ENCODE measurements at regions not wholly inside any gene's neighbourhood (a gene's known extent, or its start where the extent isn't known, plus 50 kb on each side); places are given as distances from the start of the nearest gene placed in this dataset.

DNA sequence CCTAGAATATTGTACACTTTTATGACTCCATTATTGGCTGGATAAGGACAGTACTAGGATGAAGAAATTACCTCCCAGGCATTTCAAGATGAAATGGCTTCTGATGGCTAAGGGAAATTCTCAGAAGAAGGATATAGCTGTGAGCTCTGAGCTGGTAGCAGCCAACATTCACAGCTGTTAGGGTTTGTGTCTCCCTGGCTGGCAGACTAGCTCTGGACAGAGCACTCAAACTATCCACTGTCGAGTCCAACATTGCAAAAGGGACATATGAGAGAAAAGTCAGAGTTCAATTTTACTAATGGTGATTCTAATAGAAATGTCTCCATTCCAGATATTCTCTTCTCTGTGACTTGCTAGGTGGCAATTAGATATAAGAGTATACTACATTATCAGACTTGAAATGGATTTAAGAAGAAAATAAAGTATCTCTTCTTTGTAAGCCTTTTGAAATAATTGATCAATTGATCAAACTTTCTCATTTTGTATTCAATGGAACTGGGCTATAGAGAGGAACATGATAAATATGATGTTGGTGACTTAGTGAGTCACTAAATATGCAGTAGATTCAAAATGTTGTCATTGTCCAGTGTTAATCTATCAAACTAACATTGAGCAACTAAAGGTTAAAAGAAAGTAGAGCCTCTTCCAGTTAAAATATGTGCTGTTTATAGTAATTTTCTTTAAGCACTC lies 1920.3 kb downstream of the SUCLG1 start:
- DNase-seq, result no peak

DNA sequence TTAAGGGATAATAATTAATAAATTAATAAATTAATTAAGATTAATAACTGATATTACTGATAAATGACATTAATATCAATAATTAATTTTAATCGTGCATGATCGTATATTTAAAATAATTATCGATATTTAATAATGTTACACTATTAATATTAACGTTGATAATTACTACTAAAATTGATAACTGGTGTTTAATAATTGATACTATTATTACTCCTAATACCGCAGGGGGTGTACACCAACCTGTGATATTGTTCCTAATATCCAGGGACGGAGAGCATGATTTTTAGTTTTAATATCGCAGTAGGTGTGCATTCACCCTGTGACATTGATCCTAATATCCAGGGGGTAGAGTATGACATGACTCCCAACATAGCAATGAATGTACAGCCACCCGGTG lies 1930.8 kb downstream of the SUCLG1 start:
- no peak for DNase-seq

DNA sequence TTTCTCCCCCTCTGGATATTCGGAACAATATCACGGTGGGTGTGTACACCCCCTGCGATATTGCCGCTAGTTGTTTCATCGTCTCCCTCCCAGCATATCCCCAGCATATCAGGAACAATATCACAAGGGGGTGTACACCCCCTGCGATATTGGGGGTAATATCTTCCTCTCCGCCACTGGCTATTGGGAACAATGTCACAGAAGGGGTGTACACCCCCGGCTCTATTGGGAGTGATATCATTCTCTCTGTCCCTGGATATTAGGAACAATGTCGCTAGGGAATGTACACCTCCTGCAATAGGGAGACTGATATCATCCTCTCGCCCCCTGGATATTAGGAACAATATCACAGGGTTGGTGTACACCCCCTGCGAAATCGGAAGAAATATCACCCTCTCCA lies 1932.0 kb downstream of the SUCLG1 start:
- DNase-seq, result no peak

DNA sequence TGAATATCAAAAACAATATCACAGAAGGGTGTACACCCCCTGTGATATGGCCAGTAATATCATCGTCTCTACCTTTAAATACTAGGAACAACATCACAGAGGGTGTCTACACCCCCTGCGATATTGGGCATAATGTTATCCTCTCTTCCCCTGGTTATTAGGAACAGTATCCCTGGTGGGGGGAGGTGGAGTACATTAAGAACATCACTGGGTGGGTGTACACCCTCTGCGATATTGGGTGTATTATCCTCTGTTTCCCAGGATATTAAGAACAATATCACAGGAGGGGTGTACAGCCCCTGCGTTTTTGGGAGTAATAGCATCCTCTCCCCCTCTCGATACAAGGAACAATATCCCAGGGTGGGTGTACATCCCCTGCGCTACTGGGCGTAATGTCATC lies 1932.8 kb downstream of the SUCLG1 start:
- no peak for DNase-seq

DNA sequence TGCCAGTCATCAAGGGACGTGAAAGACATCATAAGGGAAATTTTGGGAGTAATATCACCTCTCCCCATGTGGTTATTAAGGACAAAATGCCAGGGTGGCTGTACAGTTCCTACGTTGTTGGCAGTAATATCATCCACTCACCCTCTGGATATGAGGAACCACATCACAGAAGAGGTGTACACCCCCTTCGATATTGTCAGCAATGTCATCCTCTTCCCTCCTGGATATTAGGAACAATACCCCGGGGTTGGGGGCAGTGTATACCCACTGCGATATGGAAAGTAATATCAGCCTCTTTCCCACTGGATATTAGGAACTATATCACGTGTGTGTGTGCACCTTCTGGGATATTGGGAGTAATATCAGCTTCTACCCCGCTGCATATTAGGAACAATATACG lies 1933.3 kb downstream of the SUCLG1 start:
- DNase-seq, result no peak

DNA sequence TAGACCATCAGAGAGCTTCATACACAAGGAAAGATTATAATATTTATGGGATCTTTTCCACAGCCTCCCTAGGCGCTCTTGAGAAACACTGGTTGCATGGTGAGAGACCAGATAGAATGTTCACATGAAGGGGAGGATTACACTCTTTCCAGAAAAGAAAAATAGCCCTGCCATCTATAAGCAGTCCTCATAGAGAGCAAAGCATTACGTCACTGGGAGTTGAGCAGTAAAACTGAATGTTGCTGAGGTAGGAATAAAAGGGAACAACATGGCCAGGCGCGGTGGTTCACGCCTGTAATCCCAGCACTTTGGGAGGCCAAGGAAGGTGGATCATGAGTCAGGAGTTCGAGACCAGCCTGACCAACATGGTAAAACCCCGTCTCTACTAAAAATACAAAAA lies 1934.3 kb downstream of the SUCLG1 start:
- no peak for DNase-seq

DNA sequence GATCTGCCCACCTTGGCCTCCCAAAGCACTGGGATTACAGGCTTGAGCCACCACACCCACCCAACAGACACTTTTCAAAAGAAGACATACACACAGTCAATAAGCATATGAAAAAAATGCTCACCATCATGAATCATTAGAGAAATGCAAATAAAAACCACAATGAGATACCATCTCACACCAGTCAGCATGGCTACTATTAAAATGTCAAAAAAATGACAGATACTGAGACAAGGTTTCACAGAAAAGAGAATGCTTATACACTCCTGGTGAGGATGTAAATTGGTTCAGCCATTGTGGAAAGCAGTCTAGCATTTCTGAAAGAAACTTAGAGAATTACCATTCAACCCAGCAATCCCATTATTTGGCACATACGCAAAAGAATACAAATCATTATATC lies 1947.2 kb downstream of the SUCLG1 start:
- DNase-seq, result no peak

DNA sequence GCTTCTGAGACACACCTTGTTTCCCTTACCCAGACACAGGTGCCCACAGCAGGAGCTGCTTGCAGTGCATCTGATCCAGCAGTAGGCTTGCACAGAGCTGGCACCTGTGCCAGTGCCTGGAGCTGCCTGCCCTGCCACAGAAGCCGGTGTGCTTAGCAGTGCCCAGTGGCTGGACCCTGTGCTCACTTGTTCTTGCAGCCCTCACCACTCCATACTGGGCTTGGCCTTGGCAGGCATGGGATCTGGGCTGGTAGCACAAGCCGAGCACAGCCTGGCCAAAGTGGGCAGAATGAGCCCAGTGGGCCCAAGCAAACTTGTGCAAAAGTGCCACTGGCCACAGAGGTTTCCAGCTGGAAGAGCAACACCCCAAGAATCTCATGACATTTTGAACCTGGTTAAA lies 1950.4 kb downstream of the SUCLG1 start:
- DNase-seq, result no peak

DNA sequence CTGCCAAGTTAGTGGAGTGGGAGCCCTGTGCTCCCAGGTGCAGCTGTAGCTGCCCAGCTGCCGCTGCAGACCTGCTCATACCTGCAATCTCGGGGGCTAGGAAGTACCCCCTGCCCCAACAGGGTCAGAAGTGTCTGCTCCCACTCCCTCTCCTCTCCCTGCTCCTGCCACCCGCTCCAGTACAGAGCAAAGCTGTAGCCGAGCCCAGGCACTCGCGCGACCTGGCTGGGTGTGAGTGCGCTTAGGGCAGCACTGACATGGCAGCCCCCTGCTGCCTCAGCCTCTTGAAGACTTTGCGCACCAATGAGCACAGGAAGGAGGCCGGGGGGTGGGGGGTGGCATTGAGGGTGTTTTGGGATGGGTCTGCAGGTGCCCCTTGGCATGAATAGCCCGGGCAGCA lies 1951.4 kb downstream of the SUCLG1 start:
- DNase-seq, result no peak

DNA sequence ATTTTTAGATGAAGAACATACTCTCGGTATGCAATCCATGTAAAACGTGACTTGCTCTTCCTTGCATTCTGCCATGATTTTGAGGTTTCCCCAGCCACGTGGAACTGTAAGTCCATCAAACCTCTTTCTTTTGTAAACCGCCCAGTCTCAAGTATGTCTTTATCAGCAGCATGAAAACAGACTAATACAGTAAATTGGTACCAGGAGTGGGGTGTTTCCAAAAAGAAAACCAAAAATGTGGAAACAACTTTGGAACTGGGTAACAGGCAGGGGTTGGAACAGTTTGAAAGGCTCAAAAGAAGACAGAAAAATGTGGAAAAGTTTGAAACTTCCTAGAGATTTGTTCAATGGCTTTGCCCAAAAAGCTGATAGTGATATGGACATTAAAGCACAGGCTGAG lies 1957.9 kb downstream of the SUCLG1 start:
- DNase-seq, result no peak

DNA sequence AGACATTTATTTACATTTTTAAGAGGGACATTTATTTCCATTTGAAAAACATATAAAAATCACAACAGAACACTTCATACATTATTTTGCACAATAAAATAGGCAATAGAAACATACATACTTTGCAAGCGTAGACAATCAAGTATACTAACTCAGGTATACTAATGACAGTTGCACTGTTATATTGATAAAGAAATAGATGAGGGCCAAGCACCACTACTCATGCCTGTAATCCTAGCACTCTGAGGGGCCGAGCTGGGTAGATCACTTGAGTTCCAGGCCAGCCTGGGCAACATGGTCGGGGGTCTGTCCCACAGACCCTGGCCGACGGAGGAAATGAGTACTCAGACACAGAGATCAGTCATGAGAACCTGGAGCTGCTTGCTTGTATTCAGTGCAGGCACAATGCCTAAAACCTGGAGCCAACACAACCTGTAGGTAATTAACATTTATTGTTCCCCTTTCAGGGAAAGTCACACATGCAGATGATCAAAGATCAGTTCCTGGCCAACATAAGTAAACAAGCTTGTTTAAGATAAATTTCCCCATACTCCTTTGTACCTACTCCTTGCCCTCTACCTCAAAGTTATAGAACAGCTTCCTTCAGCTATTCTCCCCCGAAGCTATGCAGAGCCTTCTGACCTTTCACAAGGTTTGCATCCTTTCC lies 1960.2 kb downstream of the SUCLG1 start:
- DNase-seq, result no peak

DNA sequence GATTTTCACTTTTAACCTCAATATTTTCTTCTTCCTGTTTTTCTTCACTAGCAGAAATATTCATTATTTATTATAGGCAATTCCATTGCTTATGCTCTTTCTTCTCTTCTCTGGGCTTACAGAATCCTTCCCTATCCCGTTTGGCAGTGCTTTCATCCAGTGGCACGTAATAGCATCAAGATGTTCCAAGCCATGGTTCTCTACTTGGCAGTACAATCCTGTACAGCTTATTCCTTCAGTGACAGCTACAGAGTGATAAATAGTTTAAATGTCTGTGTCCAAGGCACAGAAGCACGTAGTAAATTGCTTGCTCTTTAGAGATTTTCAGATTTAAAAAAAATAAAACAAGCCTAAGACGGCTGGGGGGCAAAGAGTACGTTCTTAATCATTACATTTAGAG lies 1964.3 kb downstream of the SUCLG1 start:
- DNase-seq, result no peak

DNA sequence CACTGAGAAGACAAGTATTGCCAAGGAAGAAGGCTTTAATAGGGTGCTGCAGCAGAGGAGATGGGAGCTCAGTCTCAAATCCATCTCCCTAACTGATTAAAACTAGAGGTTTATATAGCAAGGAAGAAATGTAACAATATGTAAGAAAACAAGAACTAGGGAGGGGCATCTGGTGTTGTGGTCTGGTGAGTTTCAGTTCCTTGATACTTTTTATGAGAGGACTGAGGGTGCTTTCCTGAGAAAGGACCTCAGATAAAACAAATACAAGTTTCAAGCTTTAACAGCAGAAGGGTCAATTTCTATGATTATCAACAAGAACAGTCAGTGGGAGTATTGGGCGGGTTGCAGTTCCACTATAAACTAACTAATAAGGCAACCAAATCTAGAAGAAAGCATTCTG lies 1967.5 kb downstream of the SUCLG1 start:
- no peak for DNase-seq

DNA sequence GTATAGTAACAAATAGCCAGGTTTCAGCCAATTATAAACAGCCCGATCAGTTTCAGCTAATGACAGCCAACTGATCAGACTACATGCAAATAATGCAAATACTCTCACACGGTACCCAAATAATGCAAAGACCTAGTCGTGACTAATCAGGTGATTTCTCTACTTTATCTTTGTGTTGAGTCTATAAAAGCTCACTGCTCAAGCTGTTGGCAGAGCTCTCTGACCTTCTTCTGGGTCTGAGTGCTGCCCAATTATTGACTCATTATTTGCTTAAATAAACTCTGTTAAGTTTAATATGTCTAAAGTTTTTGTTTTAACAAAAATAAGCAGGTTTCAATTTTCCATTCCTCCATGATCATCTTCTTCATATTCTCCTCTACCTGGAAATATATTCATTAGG lies 1971.7 kb downstream of the SUCLG1 start:
- DNase-seq, result no peak

DNA sequence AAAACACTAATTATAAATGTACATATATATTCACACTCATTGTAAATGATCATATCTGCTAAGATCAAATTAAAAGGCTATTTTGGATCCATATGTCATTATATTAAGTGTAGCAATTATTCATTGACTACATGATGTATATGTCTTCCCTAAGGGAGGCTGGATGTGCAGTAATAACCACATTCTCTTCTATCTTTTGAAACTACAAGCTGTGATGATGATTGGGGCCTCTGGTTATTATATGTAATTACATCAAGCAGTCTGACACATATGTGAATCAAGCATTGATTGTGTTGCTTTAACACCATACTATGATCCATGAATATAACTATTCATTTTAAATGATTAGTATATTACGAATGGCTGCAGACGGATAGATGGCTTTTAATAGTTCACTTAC lies 1973.4 kb downstream of the SUCLG1 start:
- DNase-seq, result no peak

DNA sequence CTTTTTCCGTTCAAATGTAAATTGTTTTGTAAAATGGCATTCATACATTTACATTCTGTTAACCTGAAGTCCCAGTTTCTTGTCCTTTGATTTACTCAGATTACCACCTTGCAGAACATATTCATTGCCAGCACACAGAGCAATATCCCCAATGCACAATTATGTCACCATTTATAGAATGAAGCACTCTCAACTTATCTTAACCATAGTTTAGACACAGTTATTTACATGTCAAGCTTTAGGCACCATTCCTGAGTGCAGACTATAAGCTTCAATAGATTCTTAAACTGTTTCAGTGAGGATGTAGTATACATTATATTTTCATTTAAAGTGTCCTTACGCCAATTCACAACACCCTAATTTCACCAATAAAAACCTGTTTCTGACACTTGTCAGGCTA lies 1977.9 kb downstream of the SUCLG1 start:
- no peak for DNase-seq

DNA sequence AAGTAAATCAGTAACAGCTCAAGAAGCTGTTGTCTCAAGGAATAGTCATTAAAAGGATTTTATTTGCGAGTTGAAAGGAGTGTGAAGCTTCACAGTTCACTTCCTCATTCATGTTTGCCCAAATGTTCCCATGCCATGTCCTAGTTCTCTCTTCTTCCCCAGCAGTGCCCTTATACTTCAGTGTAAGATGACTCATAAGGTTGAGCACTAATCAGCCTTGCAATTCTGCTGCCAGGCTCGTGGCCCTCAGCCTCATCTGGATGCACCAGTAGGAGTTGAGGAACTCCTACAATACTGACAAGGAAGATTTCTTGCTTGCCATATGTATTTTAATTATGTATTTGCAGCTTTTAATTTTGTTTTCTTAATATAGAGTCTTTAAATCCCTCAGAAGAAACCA lies 1980.4 kb downstream of the SUCLG1 start:
- DNase-seq, result no peak

DNA sequence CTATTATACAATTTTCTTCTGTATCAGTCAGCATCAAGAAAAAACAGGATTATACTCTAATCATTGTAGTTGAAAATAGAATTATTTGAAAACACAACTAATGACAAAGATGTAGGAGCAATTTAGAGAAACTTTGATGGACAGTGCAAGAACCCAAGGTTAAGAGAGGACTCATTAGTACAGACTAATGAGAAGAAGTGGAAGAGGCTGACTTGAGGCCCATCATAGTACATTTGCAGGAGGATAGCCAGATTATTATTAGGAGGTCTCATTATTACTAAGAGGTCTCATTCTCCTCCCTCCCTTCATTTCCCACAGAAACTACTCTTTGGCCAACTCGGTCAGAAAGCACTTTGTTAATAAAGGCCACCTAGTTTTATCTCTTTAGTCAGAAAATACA lies 1983.0 kb downstream of the SUCLG1 start:
- no peak for DNase-seq

DNA sequence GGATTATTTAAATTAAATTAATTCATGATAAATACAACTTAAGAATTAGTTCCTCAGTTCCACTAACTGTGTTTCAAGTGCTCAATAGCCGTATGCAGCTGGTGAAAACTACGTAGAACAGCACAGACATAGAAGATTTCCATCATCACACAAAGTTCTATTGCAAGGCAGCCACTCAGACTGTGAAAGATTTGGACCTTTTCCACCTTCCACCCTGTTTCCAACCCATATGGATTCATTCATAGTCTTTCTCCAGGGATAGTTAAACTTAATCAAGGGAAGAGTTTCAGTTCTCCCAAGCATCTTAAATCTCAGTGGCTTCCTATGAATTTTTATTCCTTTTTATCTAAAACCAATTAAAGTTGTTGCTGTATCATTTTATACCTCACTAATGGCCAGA lies 2030.8 kb downstream of the SUCLG1 start:
- no peak for DNase-seq

DNA sequence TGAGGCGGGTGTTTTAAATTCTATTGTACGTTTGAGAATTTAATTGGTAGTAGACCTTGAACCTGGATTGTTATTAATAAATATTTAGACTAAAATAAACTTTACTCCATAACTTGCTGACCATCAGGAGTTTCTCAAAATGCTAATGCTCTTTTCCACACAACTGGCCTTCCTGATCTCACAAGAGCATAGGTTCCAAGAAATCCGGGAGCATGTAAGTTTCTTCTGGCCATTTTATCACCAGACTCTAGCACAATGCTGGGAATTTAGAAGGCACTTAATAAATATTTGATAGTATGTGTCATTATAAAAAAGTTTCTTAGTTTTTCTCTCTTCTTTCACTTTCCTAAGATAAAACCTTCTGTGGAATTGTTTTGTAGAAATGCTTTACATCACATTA lies 2047.1 kb downstream of the SUCLG1 start:
- DNase-seq, result no peak

DNA sequence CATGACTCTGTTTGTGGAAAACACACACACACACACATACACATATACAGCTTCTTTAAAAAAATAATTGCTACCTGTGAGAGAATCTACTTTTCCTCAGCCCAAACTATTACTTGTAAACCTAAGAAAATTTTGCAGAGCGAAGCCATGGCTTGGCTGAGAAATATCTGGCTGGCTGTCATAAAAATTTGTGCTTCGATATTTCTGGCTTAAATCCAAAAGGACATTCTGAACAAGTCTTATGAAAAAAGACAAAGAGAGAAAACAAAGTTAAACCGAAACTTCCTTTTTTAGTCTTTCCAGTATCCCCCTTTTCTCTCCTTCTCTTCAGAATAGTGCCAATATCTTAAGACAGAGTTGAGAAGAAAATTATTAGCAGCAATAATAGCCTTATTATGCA lies 2048.0 kb downstream of the SUCLG1 start:
- no peak for DNase-seq

DNA sequence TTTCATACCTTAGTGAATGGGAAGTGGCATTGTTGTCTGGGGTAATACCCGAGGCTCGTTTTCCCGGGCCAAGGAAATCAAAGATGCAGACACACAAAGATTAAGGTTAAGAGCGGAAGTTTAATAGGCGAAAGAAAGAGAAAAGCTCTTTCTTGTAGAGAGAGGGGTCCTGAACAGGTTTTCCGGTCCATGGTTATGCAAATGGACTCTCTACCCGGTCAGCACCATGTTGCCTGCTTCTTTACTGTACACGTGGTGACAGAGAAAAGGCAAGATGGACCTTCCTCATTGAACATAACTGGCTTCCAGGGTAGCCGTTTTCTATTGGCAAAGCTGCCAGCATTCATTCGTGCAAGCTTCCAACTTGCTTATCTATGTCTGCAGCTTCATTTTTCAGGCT lies 2063.5 kb downstream of the SUCLG1 start:
- DNase-seq, result no peak

DNA sequence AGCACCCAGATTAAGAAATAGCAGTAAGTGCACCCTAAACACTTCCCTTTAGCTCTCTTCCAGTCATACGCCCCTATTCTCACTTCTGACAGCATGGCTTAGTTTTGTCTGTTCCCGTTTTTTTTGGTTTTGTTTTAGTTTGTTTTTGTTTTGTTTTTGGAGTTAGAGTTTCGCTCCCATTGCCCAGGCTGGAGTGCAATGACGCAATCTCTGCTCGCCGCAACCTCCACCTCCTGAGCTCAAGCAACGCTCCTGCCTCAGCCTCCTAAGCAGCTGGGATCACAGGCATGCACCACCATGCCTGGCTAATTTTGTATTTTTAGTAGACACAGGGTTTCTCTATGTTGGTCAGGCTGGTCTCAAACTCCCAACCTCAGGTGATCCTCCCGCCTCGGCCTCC lies 2067.7 kb downstream of the SUCLG1 start:
- DNase-seq, result no peak

DNA sequence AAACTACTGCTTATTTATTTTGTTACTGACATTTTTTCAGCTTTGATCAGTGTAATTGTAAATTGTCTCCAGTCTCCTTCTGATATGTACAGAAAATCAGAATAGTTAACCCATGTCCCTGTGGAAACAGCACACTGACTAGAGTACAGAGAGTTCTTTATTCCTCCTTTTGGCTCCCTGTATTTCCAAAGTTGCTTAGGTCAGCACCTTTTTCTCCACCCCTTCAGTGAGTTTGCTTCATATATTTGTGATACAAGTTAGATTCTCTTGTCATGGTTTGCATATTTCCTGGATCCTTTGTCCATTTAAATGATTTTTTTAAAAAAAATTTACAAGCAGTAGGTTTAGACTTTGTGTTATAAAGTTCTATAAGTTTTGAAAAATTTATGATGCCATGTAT lies 2051.1 kb upstream of the LRRTM1 start:
- no peak for DNase-seq

DNA sequence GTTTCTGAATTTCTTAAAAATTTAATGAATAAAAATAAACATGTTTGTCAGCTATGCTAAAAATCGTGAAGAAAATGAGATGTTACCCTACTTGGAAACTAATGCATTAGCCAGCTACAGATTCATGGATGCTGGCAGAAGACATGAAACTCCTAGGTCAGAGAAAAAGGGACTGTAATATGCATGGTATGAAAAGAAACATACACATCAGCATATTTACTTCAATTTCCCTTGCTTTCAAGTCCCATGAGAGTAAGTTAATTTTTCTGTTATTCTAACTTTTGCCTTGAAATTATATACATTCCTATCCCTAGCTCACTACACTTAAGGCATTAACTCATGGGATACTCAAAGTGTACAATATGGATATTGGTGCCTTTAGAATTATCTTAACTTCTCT lies 2041.4 kb upstream of the LRRTM1 start:
- no peak for DNase-seq

Measured in CD4-positive, alpha-beta T cell treated with Interleukin-4 for 1 hour (primary cell).